Activated naive CD8-positive, alpha-beta T cell treated with anti-CD3 and anti-CD28 coated beads, Interleukin-2, amount 50 U/mL, for 24 hours (primary cell): ENCODE measurements at regions not wholly inside any gene's neighbourhood (a gene's known extent, or its start where the extent isn't known, plus 50 kb on each side); places are given as distances from the start of the nearest gene placed in this dataset.
"Not testable (repeated sequence)": the region's sequence is repeated elsewhere in the genome, so short reads cannot be mapped to it uniquely, and the experiment has no call there.

Experiments
- ATAC-seq: fragments of 150-1000 bp; cut with Tn5 transposase; one replicate; pipeline ENCODE4 v1.10.0; 2021
- DNase-seq: peaks from one replicate; pipeline ENCODE4 v3.0.0; 2021
- H3K27ac Mint-ChIP-seq: one replicate; pipeline ENCODE4 v1.8.0; 2021; ENCODE audit warnings: mild to moderate bottlenecking, mixed read lengths
- H3K27me3 Mint-ChIP-seq: one replicate; pipeline ENCODE4 v1.8.0; 2021; ENCODE audit warnings: mixed read lengths
- H3K36me3 Mint-ChIP-seq: one replicate; pipeline ENCODE4 v1.8.0; 2021; ENCODE audit warnings: low read depth, mixed read lengths
- H3K4me1 Mint-ChIP-seq: one replicate; pipeline ENCODE4 v1.8.0; 2021; ENCODE audit warnings: mixed read lengths
- H3K4me3 Mint-ChIP-seq: one replicate; pipeline ENCODE4 v1.8.0; 2021; ENCODE audit warnings: mild to moderate bottlenecking, moderate library complexity, mixed read lengths
- H3K9me3 Mint-ChIP-seq: one replicate; pipeline ENCODE4 v1.8.0; 2021; ENCODE audit warnings: mixed read lengths

DNA sequence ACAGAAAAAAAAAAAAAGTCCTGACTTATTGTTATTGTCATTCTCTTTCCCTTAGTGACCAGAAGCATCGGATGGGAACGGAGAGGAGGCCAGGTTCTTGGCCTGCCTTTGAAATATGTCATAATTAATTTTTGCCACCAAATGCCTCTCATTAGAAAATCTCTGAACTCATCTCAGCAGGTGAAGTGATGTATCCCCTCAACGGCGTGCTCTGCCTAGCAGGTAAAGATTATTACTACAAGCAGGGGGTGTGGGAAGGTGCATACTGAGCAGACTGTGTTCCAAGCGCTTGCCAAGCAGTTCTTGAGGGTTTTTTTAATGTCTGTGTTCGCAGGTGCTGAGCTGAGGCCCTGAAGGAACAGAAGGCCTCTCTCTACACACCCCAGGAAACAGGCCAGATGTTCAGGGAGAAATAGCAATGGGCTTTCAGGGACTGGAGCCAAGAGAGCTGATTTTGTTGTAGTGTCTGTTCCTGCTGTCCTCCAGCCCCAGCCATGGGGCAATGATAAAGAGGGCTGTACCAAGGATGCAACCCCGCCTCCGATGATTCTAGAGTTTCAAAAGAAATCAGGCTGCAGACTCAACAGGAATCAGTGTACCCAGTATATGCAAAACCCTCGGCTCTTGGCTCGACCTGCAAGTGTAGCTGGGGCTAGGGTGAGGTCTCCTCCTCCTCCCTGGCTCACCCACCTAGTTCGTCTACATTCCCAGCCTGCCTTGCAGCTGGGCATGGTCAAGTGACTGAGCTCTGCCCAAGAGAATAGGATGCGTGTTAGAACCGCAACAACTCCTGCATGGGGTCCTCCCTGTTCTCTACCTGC is 181.4 kb upstream of the LRRC61 start:
- H3K27me3 Mint-ChIP-seq, H3K36me3 Mint-ChIP-seq, H3K4me1 Mint-ChIP-seq, H3K27ac Mint-ChIP-seq, ATAC-seq, H3K4me3 Mint-ChIP-seq, H3K9me3 Mint-ChIP-seq, DNase-seq: not testable (repeated sequence)

DNA sequence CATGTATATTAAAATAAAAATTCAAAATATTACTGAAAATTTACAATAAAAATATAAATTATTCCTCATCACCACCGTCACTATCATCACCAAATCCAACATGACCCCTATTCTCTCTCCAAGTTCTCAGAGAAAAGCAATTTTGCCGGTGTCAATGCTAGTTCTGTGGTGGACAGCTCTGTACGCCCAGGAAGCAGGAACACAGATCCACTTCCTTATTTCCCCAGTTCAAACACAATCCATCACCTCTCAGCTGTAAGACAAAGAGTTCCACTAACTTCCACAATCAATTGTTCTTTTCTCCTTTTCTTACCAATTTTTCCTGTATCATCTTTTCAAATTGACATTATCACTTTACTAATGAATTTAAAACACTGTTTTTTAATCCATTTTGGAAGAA is 177.0 kb upstream of the LRRC61 start:
- not testable (repeated sequence) for ATAC-seq, H3K27ac Mint-ChIP-seq, DNase-seq, H3K4me3 Mint-ChIP-seq, H3K9me3 Mint-ChIP-seq, H3K4me1 Mint-ChIP-seq, H3K27me3 Mint-ChIP-seq, H3K36me3 Mint-ChIP-seq

DNA sequence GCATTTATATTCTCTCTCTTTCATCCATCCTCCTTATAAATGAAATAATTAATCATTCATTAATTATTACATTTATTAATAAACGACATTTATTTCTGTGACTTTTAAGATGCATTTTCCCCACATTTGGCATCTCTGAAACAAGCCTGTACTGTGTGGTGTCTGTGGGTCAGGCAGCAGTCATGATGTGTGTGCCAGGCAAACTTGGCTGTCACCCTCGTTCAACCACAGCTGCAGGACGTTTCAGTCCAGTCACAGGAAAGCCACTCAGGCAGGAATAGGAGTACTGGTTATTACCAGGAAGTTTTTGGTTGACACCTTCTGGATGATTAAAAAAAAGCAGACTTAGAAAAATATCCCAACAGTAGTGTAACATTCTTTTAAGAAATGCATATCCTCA is 175.6 kb upstream of the LRRC61 start:
- not testable (repeated sequence) for H3K4me3 Mint-ChIP-seq, ATAC-seq, H3K4me1 Mint-ChIP-seq, H3K27ac Mint-ChIP-seq, H3K36me3 Mint-ChIP-seq, H3K27me3 Mint-ChIP-seq, H3K9me3 Mint-ChIP-seq, DNase-seq

DNA sequence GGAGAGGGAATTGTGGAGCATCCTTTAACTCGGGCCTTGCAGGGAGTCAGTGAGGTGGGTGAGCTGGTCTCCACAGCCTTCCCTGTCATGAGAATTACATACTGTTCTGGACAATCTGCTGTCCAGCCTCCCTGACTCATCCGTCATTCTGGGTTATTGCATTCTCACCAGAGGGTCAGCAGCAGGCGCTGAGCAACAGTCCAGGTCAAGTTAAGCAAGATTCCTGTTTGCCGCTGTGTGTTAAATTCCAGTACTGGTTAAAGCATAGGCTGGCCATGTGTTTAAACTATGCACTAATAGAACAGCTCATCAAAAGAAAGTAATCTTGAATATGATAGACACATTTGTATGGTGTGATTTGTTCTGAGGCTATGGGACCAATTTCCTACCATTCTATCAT is 167.1 kb upstream of the LRRC61 start:
- not testable (repeated sequence) for H3K4me3 Mint-ChIP-seq, H3K27me3 Mint-ChIP-seq, H3K36me3 Mint-ChIP-seq, ATAC-seq, DNase-seq, H3K27ac Mint-ChIP-seq, H3K9me3 Mint-ChIP-seq, H3K4me1 Mint-ChIP-seq

DNA sequence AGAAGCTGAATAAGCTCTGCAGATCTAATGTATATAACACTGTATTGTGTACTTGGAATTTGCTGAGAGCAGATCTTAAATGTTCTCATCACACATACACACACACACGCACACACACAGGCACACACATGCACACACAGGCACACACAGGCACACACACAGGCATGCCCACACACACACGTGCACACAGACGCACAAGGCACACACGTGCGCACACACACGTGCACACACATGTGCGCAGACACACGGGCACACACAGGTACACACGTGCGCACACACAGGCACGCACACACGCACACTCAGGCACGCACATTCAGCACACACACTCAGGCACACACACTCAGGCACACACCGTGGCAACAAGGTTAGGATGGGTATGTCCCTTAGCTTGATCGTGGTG is 164.5 kb upstream of the LRRC61 start:
- not testable (repeated sequence) for H3K27ac Mint-ChIP-seq, H3K4me1 Mint-ChIP-seq, H3K27me3 Mint-ChIP-seq, H3K36me3 Mint-ChIP-seq, H3K9me3 Mint-ChIP-seq, H3K4me3 Mint-ChIP-seq, ATAC-seq, DNase-seq

DNA sequence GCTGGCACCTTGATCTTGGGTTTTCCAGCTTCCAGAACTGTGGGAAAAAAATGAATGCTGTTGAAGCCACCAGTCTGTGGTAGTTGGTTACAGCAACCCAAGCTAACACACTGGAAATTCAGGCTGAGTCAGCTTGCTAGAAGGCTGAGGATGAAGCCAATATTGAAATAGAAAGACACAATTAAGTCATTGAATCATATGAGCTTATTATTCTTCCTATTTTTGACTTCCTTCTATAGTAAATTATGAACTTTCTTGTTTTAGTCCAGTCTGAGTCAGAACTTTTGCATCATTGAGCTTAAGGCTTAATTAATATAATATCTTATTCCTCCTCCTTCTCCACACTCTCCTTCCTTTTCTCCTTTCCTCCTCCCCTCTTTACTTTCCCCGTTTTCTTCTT is 153.6 kb upstream of the LRRC61 start:
- H3K36me3 Mint-ChIP-seq, ATAC-seq, H3K4me1 Mint-ChIP-seq, H3K27ac Mint-ChIP-seq, H3K4me3 Mint-ChIP-seq, H3K9me3 Mint-ChIP-seq, DNase-seq, H3K27me3 Mint-ChIP-seq: not testable (repeated sequence)

DNA sequence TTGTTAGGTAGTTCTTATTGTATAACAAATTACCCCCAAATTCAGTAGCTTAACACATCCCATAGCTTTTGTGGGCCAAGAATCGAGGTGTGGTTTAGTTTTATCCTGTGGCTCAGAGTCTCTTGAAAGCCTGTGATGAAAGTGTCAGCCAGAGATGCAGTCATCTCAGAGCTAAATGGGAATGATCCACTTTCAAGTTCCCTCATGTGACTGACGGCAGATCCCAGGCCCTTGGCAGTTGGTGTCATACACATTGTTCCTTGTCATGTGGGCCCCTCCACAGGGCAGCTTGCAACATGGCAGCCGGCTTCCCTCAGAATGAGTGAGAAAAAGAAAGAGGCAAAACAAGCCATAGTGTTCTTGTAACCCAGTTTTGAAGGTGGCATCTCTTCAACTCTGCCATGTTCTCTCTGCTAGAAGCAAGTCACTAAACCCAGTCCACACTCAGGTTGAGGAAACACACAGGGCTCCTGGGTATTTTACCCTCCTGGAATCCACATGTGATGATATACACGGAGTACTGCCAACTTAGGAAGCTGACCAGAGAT is 153.1 kb upstream of the LRRC61 start:
- not testable (repeated sequence) for DNase-seq, H3K4me1 Mint-ChIP-seq, H3K27ac Mint-ChIP-seq, H3K36me3 Mint-ChIP-seq, ATAC-seq, H3K27me3 Mint-ChIP-seq, H3K9me3 Mint-ChIP-seq, H3K4me3 Mint-ChIP-seq

DNA sequence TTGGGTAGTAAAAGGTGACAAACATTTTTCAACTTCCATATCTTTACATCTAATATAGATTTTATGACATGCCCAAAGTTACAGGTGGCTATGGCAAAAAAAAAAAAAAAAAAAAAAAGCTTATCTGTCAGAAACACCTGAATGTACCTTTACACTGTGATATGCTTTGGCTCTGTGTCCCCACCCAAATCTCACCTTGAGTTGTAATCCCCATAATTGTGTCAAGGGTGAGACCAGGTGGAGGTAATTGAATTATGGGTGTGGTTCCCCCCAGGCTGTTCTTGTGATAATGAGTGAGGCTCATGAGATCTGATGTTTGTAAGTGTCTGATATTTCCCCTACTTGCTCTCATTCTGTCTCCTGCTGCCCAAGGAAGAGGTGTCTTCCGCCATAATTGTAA is 139.6 kb upstream of the LRRC61 start:
- H3K4me3 Mint-ChIP-seq, ATAC-seq, H3K9me3 Mint-ChIP-seq, H3K36me3 Mint-ChIP-seq, H3K27ac Mint-ChIP-seq, DNase-seq, H3K27me3 Mint-ChIP-seq, H3K4me1 Mint-ChIP-seq: not testable (repeated sequence)

DNA sequence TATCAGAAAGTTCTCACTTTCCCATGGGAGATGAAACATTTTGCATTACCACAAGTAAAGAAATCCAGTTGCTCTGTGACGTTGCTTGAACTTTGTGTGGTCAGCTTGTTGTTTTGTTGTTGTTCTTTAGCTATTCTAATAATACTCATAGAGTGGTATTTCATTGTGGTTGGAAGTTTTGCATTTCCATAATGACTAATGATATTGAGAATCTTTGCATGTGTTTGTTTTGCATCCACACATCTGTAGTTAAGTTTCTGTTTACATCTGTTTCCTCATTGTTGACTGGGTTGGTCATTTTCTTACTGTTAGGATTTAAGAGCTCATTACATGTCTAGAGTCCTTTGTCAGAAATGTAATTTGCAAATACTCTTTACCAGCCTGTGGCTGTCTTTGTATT is 133.2 kb upstream of the LRRC61 start:
- not testable (repeated sequence) for H3K27me3 Mint-ChIP-seq, H3K27ac Mint-ChIP-seq, H3K9me3 Mint-ChIP-seq, H3K36me3 Mint-ChIP-seq, H3K4me1 Mint-ChIP-seq, DNase-seq, ATAC-seq, H3K4me3 Mint-ChIP-seq

DNA sequence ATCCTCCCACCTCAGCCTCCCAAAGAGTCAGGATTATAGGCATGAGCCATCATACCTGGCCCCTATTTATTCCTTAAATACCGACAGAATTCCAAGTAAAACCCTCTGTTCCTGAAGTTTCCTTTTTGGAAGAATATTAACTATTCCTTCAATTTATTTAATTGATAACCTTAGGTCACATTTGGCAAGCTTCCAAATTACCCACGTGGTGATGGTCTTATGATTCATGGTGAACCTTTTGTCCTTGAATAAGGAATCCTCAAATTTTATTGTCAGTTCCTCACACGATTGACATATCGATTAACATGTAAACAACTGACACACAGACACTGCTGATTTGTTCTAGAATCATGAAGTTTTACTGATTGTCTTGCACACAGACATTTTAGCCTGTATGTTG is 130.6 kb upstream of the LRRC61 start:
- not testable (repeated sequence) for H3K36me3 Mint-ChIP-seq, DNase-seq, ATAC-seq, H3K4me1 Mint-ChIP-seq, H3K9me3 Mint-ChIP-seq, H3K27me3 Mint-ChIP-seq, H3K27ac Mint-ChIP-seq, H3K4me3 Mint-ChIP-seq

DNA sequence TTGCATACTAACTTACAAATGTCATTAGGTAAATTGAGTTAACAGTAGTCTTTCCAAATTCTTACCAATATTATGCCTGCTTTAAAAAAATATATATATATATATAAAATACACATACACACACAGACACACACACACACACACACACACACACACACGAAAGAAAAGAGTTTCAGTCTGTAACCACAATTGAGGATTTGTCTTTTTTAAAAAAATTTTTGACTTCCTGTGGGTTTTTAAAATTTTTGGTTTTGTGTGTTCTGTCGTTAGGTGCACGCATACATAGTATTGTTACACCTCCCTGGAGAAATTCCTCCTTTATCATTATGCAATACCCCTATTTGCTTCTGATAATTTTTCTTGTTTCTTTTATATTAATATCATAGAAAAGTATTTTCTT is 129.3 kb upstream of the LRRC61 start:
- not testable (repeated sequence) for H3K9me3 Mint-ChIP-seq, ATAC-seq, H3K27me3 Mint-ChIP-seq, H3K27ac Mint-ChIP-seq, DNase-seq, H3K4me1 Mint-ChIP-seq, H3K36me3 Mint-ChIP-seq, H3K4me3 Mint-ChIP-seq
